Colonic mucosa (tissue), 4 donors: ENCODE measurements at regions not wholly inside any gene's neighbourhood (a gene's known extent, or its start where the extent isn't known, plus 50 kb on each side); places are given as distances from the start of the nearest gene placed in this dataset.

Source experiments
- DNase-seq: peaks from one replicate; pipeline ENCODE4 v3.0.0-alpha.2; 2020
- H3K27ac ChIP-seq: fragments of 200-600 bp; one replicate; pipeline ENCODE4 v1.8.0; 2021
- H3K27me3 ChIP-seq: fragments of 200-600 bp; one replicate; pipeline ENCODE4 v1.8.0; 2021
- H3K36me3 ChIP-seq: fragments of 200-600 bp; one replicate; pipeline ENCODE4 v1.8.0; 2021
- H3K4me1 ChIP-seq: fragments of 200-600 bp; one replicate; pipeline ENCODE4 v1.8.0; 2021; ENCODE audit warnings: mild to moderate bottlenecking
- H3K4me3 ChIP-seq: fragments of 200-600 bp; one replicate; pipeline ENCODE4 v1.8.0; 2021
- H3K9ac ChIP-seq, 2 donors: one replicate each; pipeline ENCODE4 v1.7.0; 2013; ENCODE audit warnings: control low read depth in 2 of 2, low read depth in 2 of 2, low read length in 2 of 2
- H3K9me3 ChIP-seq: fragments of 200-600 bp; one replicate; pipeline ENCODE4 v1.8.0; 2021
- CTCF ChIP-seq: fragments of 200-600 bp; IDR thresholded peaks from one replicate; pipeline ENCODE4 v1.8.0; 2022; ENCODE audit warnings: antibody characterized with exemption, mild to moderate bottlenecking
- intact Hi-C: fragments of 100-400 bp; cut with DNase I; formaldehyde crosslinking; loops from one replicate; pipeline ENCODE4 v1.14.1; 2022
- donor health status: healthy.
- donor health status: DM: no; HTN: no; CAD: no.
- donor health status: DM: no; HTN: no; CAD: no.

GRCh38 chr10:78331391-78331922 is 297.8 kb downstream of the RPS24 start:
- H3K4me3 ChIP-seq: no peak overlapping the region
- H3K9ac ChIP-seq: no peak overlapping the region
- H3K4me1 ChIP-seq: no peaks in the 10 kb centered on the region
- H3K27me3 ChIP-seq: no peaks in the 10 kb centered on the region
- no peak overlapping the region for H3K27ac ChIP-seq
- intact Hi-C loops: no loop called here
- no peak for DNase-seq
- no peaks in the 10 kb centered on the region for H3K36me3 ChIP-seq
- no peak for TF ChIP-seq CTCF
- H3K9me3 ChIP-seq: no peaks in the 10 kb centered on the region

GRCh38 chr10:78332012-78332411 is 298.3 kb downstream of the RPS24 start:
- TF ChIP-seq CTCF: no peak
- Histone ChIP-seq H3K27ac (no peak overlapping the region), H3K9me3 (no peaks in the 10 kb centered on the region), H3K27me3 (no peaks in the 10 kb centered on the region), H3K4me3 (no peak overlapping the region), H3K4me1 (no peaks in the 10 kb centered on the region), H3K9ac (no peak overlapping the region), H3K36me3 (no peaks in the 10 kb centered on the region)
- DNase-seq: peak; percentile 4
- intact Hi-C loops: no loop called here

GRCh38 chr10:78332657-78333056 is 299.0 kb downstream of the RPS24 start:
- peak; percentile 6 for DNase-seq
- intact Hi-C loops: no loop called here

GRCh38 chr10:78333362-78334143 is 299.9 kb downstream of the RPS24 start:
- H3K36me3 ChIP-seq: no peaks in the 10 kb centered on the region
- no peak overlapping the region for H3K9ac ChIP-seq
- H3K27ac ChIP-seq: no peak overlapping the region
- no peak overlapping the region for H3K4me3 ChIP-seq
- H3K9me3 ChIP-seq: no peaks in the 10 kb centered on the region
- TF ChIP-seq CTCF: no peak
- intact Hi-C loops: no loop called here
- DNase-seq: peak; percentile 8
- H3K27me3 ChIP-seq: no peaks in the 10 kb centered on the region
- H3K4me1 ChIP-seq: no peaks in the 10 kb centered on the region

More at GRCh38 chr10:78332657-78333056, 299.0 kb downstream of the RPS24 start:
- Histone ChIP-seq H3K27ac (no peak overlapping the region), H3K9ac (no peak overlapping the region), H3K4me3 (no peak overlapping the region), H3K4me1 (no peaks in the 10 kb centered on the region), H3K27me3 (no peaks in the 10 kb centered on the region), H3K36me3 (no peaks in the 10 kb centered on the region), H3K9me3 (no peaks in the 10 kb centered on the region)
- TF ChIP-seq CTCF: no peak

GRCh38 chr10:78335371-78335690 is 301.7 kb downstream of the RPS24 start:
- H3K4me1 ChIP-seq: no peaks in the 10 kb centered on the region
- no peak overlapping the region for H3K9ac ChIP-seq
- TF ChIP-seq CTCF: no peak
- intact Hi-C loops: no loop called here
- no peaks in the 10 kb centered on the region for H3K27me3 ChIP-seq
- no peaks in the 10 kb centered on the region for H3K9me3 ChIP-seq
- no peak overlapping the region for H3K27ac ChIP-seq
- DNase-seq: peak; percentile 12
- H3K36me3 ChIP-seq: no peaks in the 10 kb centered on the region
- H3K4me3 ChIP-seq: no peak overlapping the region
